Muscle layer of duodenum (tissue), 2 donors: ENCODE measurements at regions not wholly inside any gene's neighbourhood (a gene's known extent, or its start where the extent isn't known, plus 50 kb on each side); places are given as distances from the start of the nearest gene placed in this dataset.

ENCODE experiments used
- H3K27ac ChIP-seq: one replicate; pipeline ENCODE4 v1.7.0; 2013; ENCODE audit warnings: mild to moderate bottlenecking, low read length
- H3K27me3 ChIP-seq: one replicate; pipeline ENCODE4 v1.7.0; 2013; ENCODE audit warnings: low read depth, mild to moderate bottlenecking, control low read depth, low read length
- H3K36me3 ChIP-seq, 2 donors: one replicate each; pipeline ENCODE4 v1.7.0; 2013; ENCODE audit warnings: low read length in 2 of 2, control low read depth in 1 of 2, mild to moderate bottlenecking in 1 of 2; ENCODE audit not compliant: insufficient read depth in 2 of 2, control insufficient read depth in 1 of 2
- H3K4me1 ChIP-seq, 2 donors: one replicate each; pipeline ENCODE4 v1.7.0; 2013; ENCODE audit warnings: low read length in 2 of 2, mild to moderate bottlenecking in 2 of 2, control low read depth in 1 of 2, moderate library complexity in 1 of 2; ENCODE audit not compliant: insufficient read depth in 2 of 2, control insufficient read depth in 1 of 2
- H3K4me3 ChIP-seq, 2 donors: one replicate each; pipeline ENCODE4 v1.7.0; 2013; ENCODE audit warnings: low read length in 2 of 2, low read depth in 1 of 2, mild to moderate bottlenecking in 1 of 2
- H3K9me3 ChIP-seq, 2 donors: one replicate each; pipeline ENCODE4 v1.7.0; 2013; ENCODE audit warnings: low read length in 2 of 2, control low read depth in 1 of 2, mild to moderate bottlenecking in 1 of 2; ENCODE audit not compliant: control insufficient read depth in 1 of 2
- donor health status: healthy.

GRCh38 chr5:6180231-6180872 is 198.0 kb downstream of the MED10 start:
- Histone ChIP-seq H3K36me3 (no peaks in the 10 kb centered on the region), H3K27me3 (no peaks in the 10 kb centered on the region), H3K4me1 (no peaks in the 10 kb centered on the region), H3K27ac (no peak overlapping the region), H3K9me3 (no peaks in the 10 kb centered on the region), H3K4me3 (no peak overlapping the region)

DNA sequence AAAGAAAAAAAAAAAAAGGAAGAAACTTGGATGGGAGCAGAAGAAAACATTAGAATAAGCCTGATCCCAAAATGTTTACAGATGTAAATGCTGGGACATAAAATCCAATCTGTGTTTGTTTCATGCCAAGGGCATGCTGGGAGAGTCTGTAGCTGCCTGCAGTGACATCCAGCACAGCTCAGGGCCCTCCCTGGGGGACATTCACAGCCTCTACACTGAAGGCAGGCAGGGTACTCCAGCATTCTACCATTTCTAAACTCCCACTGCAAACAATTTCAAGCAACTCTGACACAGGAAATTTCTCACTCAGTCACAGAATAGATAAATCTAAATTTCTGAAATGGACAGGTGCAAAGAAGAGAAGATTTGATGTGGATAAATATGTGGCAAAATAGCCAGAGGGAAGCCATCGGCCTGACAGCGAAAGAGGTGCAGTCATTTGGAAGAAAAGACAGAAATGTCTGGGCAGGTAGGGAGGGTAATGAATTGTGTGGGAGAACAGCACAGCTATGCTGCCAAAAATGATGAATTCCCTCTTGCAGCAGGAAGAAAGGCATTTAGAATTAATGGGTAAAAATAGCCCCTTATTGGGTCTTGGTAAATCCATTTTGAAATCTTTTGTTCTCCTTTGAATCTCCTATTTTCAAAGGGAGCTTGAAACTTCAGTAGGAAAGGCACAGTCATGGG is 199.4 kb downstream of the MED10 start:
- H3K36me3 ChIP-seq: no peaks in the 10 kb centered on the region
- H3K4me3 ChIP-seq: no peak overlapping the region

GRCh38 chr5:6177926-6178325 is 200.4 kb downstream of the MED10 start:
- H3K36me3 ChIP-seq: no peaks in the 10 kb centered on the region
- no peak overlapping the region for H3K27ac ChIP-seq
- H3K4me1 ChIP-seq: no peaks in the 10 kb centered on the region

More for the DNA sequence above, 199.4 kb downstream of the MED10 start:
- no peaks in the 10 kb centered on the region for H3K27me3 ChIP-seq
- no peak overlapping the region for H3K27ac ChIP-seq
- H3K9me3 ChIP-seq: no peaks in the 10 kb centered on the region
- H3K4me1 ChIP-seq: no peaks in the 10 kb centered on the region

GRCh38 chr5:6176102-6176693 is 202.1 kb downstream of the MED10 start:
- Histone ChIP-seq H3K9me3 (no peaks in the 10 kb centered on the region), H3K27ac (no peak overlapping the region), H3K36me3 (no peaks in the 10 kb centered on the region), H3K4me1 (no peaks in the 10 kb centered on the region), H3K4me3 (no peak overlapping the region), H3K27me3 (no peaks in the 10 kb centered on the region)

More at GRCh38 chr5:6177926-6178325, 200.4 kb downstream of the MED10 start:
- Histone ChIP-seq H3K4me3 (no peak overlapping the region), H3K9me3 (no peaks in the 10 kb centered on the region), H3K27me3 (no peaks in the 10 kb centered on the region)

- H3K27ac ChIP-seq: no peak overlapping the region
- no peaks in the 10 kb centered on the region for H3K36me3 ChIP-seq
- H3K4me3 ChIP-seq: no peak overlapping the region
- H3K27me3 ChIP-seq: no peaks in the 10 kb centered on the region
- H3K9me3 ChIP-seq: no peaks in the 10 kb centered on the region
- H3K4me1 ChIP-seq: no peaks in the 10 kb centered on the region
Measured at GRCh38 chr5:6175172-6175854, 203.0 kb downstream of the MED10 start.

DNA sequence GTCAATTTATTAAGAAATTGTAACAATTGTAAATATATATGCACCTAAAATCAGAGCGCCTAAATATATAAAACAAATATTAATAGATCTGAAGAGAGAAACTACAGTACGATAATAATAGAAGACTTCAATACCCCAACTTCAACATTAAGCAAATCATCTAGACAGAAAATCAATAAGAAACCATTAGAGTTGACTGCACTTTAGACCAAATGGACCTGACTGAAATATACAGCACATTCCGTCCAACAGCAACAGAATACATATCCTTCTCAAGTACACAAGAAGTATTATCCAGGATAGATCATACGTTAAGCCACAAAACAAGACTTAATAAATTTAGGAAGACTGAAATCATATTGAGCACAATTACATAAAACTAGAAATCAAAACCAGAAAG is 208.7 kb downstream of the MED10 start:
- no peaks in the 10 kb centered on the region for H3K36me3 ChIP-seq
- no peaks in the 10 kb centered on the region for H3K9me3 ChIP-seq
- H3K27ac ChIP-seq: no peak overlapping the region
- H3K4me1 ChIP-seq: no peaks in the 10 kb centered on the region
- H3K27me3 ChIP-seq: no peaks in the 10 kb centered on the region
- H3K4me3 ChIP-seq: no peak overlapping the region

- no peaks in the 10 kb centered on the region for H3K9me3 ChIP-seq
- no peak overlapping the region for H3K4me3 ChIP-seq
- no peaks in the 10 kb centered on the region for H3K4me1 ChIP-seq
- H3K27me3 ChIP-seq: no peaks in the 10 kb centered on the region
- H3K27ac ChIP-seq: no peak overlapping the region
- H3K36me3 ChIP-seq: no peaks in the 10 kb centered on the region
Measured at GRCh38 chr5:6166698-6167394, 211.5 kb downstream of the MED10 start.

DNA sequence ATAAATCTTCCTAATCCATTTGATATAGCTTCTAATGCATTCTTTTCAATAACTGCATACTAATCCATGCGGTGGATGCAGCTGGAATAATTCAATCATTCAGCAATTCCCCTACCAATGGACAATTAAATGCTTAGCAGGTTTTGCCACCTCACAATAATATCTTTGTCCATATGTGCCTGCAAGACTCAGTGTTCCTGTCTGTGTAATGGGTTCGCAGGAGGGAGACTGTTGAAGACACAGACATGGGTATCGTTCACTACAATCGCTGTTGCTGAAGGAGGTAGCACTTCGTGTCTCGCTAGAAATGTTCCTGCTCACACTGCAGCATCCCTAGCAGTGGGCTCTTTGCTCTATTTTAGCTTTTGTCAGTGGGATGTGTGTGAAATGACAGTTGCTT is 214.4 kb downstream of the MED10 start:
- no peak overlapping the region for H3K27ac ChIP-seq
- no peaks in the 10 kb centered on the region for H3K4me1 ChIP-seq
- H3K4me3 ChIP-seq: no peak overlapping the region
- no peaks in the 10 kb centered on the region for H3K36me3 ChIP-seq
- no peaks in the 10 kb centered on the region for H3K9me3 ChIP-seq
- no peaks in the 10 kb centered on the region for H3K27me3 ChIP-seq

GRCh38 chr5:6162175-6162574 is 216.2 kb downstream of the MED10 start:
- Histone ChIP-seq H3K27ac (no peak overlapping the region), H3K4me3 (no peak overlapping the region), H3K27me3 (no peaks in the 10 kb centered on the region), H3K4me1 (no peaks in the 10 kb centered on the region), H3K9me3 (no peaks in the 10 kb centered on the region), H3K36me3 (no peaks in the 10 kb centered on the region)

DNA sequence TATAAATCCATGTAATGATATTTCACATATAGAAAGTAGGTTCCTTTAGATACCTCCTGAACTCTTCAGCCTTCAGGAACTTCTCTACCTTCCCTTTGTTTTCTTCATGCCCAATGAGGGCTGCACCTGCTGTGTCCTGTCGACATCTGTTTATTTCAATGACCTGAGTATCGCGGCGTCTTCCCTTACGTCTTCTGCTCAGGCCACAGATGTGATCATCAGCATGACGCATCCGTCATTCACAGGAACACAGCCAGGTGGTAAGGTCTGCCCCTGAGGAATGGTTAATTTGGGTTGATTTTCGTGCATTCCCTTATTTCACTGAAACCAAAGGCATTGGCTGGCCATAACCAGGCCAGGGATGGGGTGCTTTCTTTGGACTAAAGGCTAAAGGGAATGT is 217.1 kb downstream of the MED10 start:
- Histone ChIP-seq H3K4me3 (no peak overlapping the region), H3K27me3 (no peaks in the 10 kb centered on the region), H3K27ac (no peak overlapping the region), H3K36me3 (no peaks in the 10 kb centered on the region), H3K4me1 (no peaks in the 10 kb centered on the region), H3K9me3 (no peaks in the 10 kb centered on the region)

- Histone ChIP-seq H3K36me3 (no peaks in the 10 kb centered on the region), H3K4me3 (no peak overlapping the region), H3K4me1 (no peaks in the 10 kb centered on the region), H3K9me3 (no peaks in the 10 kb centered on the region), H3K27me3 (no peaks in the 10 kb centered on the region), H3K27ac (no peak overlapping the region)
Measured at GRCh38 chr5:6159832-6160430, 218.4 kb downstream of the MED10 start.
